ENCODE measurements at regions not wholly inside any gene's neighbourhood (a gene's known extent, or its start where the extent isn't known, plus 50 kb on each side); places are given as distances from the start of the nearest gene placed in this dataset.
"Not testable (repeated sequence)": the region's sequence is repeated elsewhere in the genome, so short reads cannot be mapped to it uniquely, and the experiment has no call there.

DNA sequence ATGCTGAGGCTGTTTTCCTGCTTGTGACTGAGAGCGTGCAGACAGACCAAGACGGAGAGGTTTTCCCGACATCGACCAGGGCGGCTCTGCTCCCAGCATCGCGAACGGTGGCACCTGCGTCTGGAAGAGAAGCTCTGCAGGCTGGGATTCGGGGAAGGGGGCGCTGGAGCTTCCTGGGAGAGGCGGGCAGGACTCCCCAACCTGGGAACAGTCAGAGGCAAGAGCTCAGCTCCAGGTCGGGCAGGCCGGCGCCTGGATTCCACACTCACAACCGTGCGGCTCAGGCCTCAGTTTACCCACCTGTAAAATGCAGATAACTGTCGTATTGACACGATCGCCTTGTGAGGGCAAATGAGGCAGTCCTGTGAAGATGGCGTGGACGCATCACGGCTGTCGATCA, 332.6 kb downstream of the ADGRD1 start:
- not testable (repeated sequence) for H3K4me1 Mint-ChIP-seq; H3K9me3 Mint-ChIP-seq; H3K27ac Mint-ChIP-seq; H3K4me3 Mint-ChIP-seq; H3K36me3 Mint-ChIP-seq (ENCODE audit: low read depth); H3K27me3 Mint-ChIP-seq (ENCODE audit: low read depth)

DNA sequence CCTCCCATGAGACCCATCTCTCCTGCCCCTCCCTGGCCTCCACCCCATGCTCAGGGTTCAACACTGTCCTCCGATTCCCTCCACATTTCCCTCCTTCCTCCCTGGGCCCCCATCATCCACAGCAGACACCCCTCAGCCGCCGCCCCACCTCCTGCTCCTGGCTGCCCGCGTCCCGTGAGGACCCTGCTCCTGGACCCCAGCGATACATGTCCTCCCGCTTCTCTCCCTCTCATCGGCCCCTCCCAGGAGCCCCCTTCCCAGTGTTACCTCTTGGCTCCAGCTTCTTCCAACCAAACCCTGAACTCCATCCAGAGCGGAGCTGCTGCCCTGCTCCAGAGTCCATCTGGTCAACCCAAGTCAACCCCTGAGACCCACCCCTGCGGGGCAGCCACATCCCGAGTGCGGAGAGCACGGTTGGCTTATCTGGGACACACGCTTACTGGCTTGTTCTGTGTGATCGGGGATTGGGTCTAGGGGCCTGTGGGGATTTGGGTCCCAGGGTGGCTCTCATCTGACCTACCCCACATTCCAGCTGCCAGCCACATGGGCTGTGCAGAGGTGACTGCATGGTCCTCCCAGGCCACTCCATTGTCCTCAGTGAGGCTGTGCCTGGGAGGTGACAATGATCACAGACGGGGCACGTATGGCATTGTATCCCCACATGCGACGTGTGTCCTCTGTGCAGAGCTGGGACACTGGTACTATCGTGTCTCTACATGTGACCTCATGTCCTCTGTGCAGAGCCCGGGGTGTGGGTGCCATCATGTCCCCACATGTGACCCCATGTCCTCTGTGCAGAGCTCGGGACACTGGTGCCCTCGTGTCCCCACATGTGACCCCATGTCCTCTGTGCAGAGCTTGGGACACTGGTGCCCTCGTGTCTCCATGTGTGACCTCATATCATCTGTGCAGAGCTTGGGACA, 333.6 kb downstream of the ADGRD1 start:
- Mint-ChIP-seq H3K27me3 (ENCODE audit: low read depth) (peaks cover 5% of the 10 kb centered on the region), H3K9me3 (no peaks in the 10 kb centered on the region), H3K4me1 (no peaks in the 10 kb centered on the region), H3K27ac (no peak overlapping the region), H3K4me3 (no peak overlapping the region), H3K36me3 (ENCODE audit: low read depth) (no peaks in the 10 kb centered on the region)
- TF ChIP-seq, protein P1, sequence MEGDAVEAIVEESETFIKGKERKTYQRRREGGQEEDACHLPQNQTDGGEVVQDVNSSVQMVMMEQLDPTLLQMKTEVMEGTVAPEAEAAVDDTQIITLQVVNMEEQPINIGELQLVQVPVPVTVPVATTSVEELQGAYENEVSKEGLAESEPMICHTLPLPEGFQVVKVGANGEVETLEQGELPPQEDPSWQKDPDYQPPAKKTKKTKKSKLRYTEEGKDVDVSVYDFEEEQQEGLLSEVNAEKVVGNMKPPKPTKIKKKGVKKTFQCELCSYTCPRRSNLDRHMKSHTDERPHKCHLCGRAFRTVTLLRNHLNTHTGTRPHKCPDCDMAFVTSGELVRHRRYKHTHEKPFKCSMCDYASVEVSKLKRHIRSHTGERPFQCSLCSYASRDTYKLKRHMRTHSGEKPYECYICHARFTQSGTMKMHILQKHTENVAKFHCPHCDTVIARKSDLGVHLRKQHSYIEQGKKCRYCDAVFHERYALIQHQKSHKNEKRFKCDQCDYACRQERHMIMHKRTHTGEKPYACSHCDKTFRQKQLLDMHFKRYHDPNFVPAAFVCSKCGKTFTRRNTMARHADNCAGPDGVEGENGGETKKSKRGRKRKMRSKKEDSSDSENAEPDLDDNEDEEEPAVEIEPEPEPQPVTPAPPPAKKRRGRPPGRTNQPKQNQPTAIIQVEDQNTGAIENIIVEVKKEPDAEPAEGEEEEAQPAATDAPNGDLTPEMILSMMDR (IDR thresholded peaks at IDR 0.05; ENCODE audit: unreplicated experiment in 3 of 3), result no peak

DNA sequence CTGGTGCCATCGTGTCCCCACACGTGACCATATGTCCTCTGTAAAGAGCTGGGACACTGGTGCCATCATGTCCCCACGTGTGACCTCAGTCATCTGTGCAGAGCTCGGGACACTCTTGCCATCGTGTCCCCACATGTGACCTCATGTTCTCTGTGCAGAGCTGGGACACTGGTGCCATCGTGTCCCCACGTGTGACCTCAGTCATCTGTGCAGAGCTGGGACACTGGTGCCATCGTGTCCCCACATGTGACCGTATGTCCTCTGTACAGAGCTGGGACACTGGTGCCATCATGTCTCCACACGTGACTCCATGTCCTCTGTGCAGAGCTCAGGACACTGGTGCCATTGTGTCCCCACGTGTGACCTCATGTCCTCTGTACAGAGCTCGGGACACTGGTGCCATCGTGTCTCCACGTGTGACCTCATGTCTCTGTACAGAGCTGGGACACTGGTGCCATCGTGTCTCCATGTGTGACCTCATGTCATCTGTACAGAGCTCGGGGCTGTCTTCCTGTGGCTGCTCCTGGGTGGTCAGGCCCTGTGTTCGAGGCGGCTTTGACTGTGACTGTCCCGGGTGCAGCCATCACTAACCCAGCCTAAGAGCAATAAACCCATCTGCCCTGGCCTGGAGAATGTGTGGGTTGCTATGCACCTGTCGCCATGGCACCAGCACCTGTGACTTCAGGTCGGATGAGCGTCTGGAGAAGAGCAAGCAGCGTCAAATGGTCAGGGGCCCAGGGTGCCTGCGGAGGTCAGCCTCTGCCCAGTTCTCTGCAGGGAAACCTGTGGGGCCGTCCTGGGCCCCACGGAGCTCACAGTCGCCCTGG, 334.4 kb downstream of the ADGRD1 start:
- Mint-ChIP-seq H3K27ac (no peak overlapping the region), H3K9me3 (no peaks in the 10 kb centered on the region), H3K27me3 (ENCODE audit: low read depth) (peaks cover 5% of the 10 kb centered on the region), H3K4me1 (no peaks in the 10 kb centered on the region), H3K4me3 (no peak overlapping the region), H3K36me3 (ENCODE audit: low read depth) (no peaks in the 10 kb centered on the region)
- TF ChIP-seq, protein P1 (IDR thresholded peaks at IDR 0.05; ENCODE audit: unreplicated experiment in 3 of 3), result no peak

DNA sequence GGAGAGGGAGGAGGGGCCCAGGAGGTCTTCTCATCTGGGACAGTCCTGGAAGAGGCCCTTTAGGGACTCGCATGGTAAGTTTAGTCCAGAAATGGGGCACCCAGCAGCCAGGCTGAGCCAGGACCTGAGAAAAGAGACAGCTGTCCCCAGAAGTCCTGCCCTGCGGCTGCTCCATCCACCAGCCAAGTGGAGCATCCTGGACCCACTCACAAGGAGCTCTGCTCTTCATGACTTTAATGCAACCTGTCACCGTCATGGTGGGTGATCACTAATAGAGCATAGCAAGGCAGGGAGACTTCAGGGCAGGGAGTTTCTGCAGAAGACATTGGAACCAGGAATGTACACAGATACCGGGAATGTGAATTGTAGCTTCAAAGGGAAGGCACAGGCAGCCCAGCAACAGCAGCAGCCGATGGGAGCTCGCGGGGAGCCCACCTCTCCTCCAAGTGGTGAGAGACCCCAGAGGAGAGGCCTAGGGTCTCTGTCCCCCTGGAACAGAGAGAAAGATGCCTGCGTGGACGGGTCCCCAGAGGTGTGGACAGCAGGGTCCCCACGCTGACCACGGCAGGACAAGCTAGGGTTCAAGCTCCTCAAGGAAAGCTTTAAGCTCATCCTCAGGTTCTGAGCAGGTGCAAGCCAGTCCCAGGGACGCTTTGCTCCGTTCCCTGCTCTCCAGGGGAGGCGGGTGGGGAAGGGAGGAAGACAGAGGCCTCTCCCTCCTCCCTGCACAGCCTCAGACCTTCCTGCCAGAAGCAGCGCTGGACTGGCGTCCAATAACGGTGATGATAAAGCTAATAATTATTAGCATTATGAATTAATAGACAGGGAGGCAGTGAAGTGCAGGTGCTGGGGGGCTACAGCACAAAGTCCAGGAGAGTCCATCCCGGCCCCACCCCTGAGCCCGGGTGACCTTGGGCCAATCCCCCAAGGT, 335.3 kb downstream of the ADGRD1 start:
- H3K27me3 Mint-ChIP-seq (ENCODE audit: low read depth); H3K4me1 Mint-ChIP-seq; H3K9me3 Mint-ChIP-seq; H3K27ac Mint-ChIP-seq; H3K4me3 Mint-ChIP-seq; H3K36me3 Mint-ChIP-seq (ENCODE audit: low read depth): not testable (repeated sequence)

DNA sequence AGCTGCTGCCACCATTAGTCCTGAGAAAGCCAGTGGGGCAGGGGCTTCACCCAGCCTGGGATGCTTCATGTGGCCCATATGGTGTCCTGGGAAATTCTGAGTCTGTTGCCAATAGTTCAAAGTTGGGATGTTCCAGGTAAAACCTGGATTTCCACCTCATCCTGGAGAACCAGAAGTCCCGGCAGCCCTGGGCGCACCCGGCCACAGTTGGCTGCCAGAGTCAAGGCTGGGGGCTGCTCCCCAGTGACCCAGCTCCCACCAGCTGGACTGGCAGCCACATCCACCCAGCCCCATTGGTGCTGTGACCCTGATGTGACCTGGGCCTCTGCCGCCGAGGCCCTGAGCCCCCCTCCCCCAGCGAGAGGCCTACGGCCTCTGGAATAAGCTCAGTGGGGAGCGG, 336.1 kb downstream of the ADGRD1 start:
- not testable (repeated sequence) for H3K9me3 Mint-ChIP-seq, H3K4me1 Mint-ChIP-seq

DNA sequence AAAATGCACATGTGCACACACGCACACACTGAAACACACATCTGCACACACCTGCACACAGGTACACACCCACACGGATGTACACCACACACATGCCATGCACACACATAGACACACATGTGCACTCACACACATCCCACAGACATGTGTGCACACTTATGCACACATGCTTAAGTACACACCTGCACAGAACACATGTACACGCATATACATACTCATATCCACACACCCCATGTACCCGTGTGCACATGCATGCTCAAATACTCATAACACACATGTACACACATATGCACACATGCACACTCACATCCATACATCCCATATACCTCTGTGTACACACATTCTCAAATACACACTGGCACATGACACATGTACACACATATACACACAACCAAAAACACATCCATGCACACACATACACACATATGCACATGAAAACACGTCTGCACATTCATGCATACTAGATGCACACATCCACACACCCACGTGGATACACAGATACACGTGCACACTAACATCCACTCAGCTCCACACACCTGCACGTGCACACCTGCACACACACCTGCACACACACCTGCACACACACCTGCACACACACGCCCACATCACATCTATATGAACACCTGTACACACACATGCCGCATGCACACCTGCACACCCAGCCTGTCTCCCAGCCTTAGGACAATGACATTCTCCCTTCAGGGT, 336.7 kb downstream of the ADGRD1 start:
- Mint-ChIP-seq H3K9me3 (no peaks in the 10 kb centered on the region), H3K27ac (peak overlapping the region in 1 of 3 experiments; percentile 9), H3K36me3 (ENCODE audit: low read depth) (no peaks in the 10 kb centered on the region), H3K4me3 (no peak overlapping the region), H3K27me3 (ENCODE audit: low read depth) (peaks cover 1% of the 10 kb centered on the region), H3K4me1 (no peaks in the 10 kb centered on the region)
- TF ChIP-seq, protein P1 (IDR thresholded peaks at IDR 0.05; ENCODE audit: unreplicated experiment in 3 of 3), result no peak

More for the DNA sequence above, 336.1 kb downstream of the ADGRD1 start:
- H3K27ac Mint-ChIP-seq; H3K27me3 Mint-ChIP-seq (ENCODE audit: low read depth); H3K4me3 Mint-ChIP-seq; H3K36me3 Mint-ChIP-seq (ENCODE audit: low read depth): not testable (repeated sequence)

DNA sequence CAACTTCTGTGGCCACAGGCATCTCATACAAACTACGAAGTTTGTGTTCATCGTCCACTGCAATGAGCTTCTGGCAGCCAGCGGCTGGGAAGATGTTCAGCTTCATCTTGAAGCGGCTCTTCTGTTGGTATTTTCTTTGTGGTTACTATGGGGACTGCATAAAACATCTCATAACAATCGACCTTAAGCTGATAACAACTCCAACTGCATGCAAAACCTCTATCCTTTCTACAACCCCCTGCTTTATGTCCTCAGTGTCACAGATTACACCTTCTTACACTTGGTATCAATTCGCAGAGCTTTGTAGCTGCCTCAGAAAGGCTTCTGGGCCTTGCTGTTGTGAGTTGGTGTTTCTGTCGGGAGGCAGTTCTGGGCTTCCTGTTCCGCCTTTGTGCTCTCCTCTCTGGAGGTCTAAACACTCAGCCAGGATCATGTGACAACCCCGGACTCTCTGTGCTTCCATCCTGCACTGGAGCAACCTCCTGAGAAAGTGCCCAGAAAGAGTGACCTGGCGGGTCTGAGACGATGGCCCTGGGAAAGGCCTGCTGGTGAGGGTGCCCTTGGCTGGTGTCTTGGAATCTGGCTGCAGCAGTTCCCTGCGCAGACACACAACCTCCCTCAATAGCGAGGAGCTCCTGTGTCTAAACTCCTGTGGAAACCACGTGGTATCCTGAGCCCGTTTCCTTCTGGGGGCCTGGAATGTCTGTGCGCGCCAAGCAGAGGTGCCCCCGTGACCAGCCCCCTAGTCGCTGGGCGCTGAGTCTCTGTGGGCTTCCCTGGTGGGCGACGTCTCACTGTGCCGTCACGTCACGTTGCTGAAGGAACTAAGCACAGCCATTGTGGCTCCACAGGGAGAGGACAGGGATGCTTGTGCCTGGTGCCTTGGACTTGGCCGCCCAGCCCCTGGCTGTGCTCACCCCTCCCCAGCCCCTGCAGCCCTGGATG, 339.6 kb downstream of the ADGRD1 start:
- not testable (repeated sequence) for H3K27me3 Mint-ChIP-seq (ENCODE audit: low read depth); H3K9me3 Mint-ChIP-seq; H3K4me3 Mint-ChIP-seq; H3K4me1 Mint-ChIP-seq; H3K36me3 Mint-ChIP-seq (ENCODE audit: low read depth)
- peak overlapping the region in 1 of 3 experiments; percentile 65 for H3K27ac Mint-ChIP-seq

DNA sequence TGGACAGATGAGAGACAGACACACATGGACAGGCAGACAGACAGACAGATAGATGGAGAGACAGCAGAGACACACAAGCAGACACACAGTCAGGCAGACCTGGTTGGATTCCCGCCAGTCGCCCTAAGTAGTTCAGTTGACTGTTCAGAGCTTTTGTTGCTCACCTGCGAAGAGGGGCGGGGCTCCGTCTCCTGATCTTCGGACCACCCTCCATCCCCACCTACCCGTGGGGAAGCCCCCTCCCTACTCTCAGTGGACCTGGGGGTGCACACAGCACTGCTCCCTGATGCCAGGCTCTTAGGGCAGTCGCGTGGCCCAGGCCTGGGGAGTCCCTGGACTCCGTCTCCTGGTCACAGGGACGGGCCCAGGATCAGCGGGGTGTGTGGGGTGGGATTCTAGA, 341.0 kb downstream of the ADGRD1 start:
- not testable (repeated sequence) for H3K4me3 Mint-ChIP-seq; H3K36me3 Mint-ChIP-seq (ENCODE audit: low read depth); H3K27ac Mint-ChIP-seq; H3K27me3 Mint-ChIP-seq (ENCODE audit: low read depth); H3K9me3 Mint-ChIP-seq; H3K4me1 Mint-ChIP-seq

DNA sequence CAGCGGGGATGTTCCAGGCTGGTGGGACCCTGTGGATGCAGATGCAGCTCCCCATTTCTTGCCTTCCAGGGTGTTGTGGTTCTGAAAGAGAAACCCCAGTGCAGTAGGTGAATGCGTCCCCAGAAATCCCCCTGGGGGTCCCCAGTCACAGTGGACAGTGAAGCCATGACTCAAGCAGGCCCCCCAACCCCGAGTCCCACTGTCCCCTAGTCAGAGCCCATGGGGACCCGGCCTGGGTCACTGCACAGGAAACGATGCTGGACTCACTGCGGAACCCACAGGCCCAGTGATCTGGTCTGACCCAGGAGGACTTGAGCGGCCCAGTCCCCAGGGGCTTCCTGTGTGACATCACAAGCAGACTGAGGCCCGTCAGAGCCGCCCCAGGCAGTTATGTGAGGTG, 341.4 kb downstream of the ADGRD1 start:
- H3K4me1 Mint-ChIP-seq; H3K9me3 Mint-ChIP-seq; H3K36me3 Mint-ChIP-seq (ENCODE audit: low read depth); H3K4me3 Mint-ChIP-seq; H3K27ac Mint-ChIP-seq; H3K27me3 Mint-ChIP-seq (ENCODE audit: low read depth): not testable (repeated sequence)

DNA sequence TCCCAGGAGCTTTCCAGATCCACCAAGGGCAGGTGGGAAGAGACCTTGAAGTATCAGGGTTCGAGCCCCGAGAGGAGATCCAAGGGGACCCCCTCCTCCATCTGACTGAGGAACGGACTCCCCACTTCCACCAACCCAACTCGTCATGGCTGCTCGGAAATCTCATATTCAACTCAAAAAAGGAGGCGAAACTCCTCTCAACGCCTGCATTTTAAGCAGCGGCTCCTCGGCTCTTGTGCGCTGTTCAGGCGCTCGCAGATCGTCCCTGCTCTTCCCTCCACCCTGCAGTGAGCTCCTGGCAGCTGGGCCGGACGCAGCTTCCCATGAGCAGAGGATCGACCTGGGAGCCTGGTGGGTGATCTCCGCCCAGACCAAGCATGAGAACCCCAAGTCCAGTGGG, 341.9 kb downstream of the ADGRD1 start:
- H3K9me3 Mint-ChIP-seq; H3K27ac Mint-ChIP-seq; H3K27me3 Mint-ChIP-seq (ENCODE audit: low read depth); H3K4me3 Mint-ChIP-seq; H3K4me1 Mint-ChIP-seq; H3K36me3 Mint-ChIP-seq (ENCODE audit: low read depth): not testable (repeated sequence)
